DMS153 treated with DMSO at 0.1 percent for 48 hours (cell line): ENCODE measurements at regions not wholly inside any gene's neighbourhood (a gene's known extent, or its start where the extent isn't known, plus 50 kb on each side); places are given as distances from the start of the nearest gene placed in this dataset.

ENCODE experiments used
- DNase-seq: peaks from one replicate; lab custom pipeline; 2025; ENCODE audit not compliant: unreplicated experiment; lab: John Stamatoyannopoulos, UW

DNA sequence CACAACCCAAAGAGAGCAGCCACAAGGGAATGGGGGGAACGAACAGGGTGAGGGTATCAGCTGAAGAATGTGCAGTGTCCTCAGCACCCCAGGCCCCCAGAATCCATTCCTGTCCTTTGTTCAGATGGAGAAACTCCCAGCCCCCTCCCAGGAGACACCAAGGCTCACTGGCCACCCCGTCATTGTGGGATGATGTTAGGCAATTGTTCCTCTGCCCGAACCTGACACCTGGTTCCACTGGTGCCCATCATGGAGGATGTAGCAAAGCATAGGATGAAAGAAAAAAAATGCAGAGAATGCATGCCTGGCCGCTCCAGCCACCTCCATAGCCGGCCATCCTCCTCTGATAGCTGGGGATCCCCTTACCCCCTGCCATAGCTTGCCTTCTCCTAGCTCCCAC is 197.3 kb upstream of the TWIST2 start:
- no peak for DNase-seq

DNA sequence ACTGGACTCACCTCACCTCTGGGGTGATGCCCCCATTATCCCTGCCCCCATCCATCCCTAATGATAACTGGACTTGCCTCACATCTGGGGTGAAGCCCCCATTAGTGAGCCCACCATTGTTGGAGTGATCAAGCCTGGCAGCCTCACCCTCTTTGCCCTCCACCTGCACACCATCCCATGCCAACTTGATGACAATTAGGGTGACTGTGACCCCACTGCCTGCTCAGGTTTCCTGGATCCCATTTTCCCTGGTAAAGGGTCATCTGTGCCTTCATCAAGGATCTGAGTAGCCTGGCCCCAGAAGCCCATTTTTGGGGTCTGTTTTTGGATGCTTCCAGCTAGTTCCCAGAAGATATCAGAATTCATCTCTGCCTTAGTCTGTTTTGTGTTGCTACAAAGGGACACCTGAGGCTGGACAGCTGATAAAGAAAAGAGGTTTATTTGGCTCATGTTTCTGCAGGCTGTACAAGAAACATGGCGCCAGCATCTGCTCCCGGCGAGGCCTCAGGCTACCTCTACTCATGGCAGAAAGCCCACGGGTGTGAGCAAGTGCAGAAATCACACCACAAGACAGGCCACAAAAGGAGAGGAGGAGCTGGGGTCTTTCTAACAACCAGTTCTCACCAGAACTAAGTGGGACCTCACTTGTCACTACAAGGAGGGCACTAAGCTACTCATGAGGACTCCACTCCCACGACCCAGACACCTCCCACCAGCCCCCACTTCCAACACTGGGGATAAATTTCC is 196.4 kb upstream of the TWIST2 start:
- DNase-seq: no peak

DNA sequence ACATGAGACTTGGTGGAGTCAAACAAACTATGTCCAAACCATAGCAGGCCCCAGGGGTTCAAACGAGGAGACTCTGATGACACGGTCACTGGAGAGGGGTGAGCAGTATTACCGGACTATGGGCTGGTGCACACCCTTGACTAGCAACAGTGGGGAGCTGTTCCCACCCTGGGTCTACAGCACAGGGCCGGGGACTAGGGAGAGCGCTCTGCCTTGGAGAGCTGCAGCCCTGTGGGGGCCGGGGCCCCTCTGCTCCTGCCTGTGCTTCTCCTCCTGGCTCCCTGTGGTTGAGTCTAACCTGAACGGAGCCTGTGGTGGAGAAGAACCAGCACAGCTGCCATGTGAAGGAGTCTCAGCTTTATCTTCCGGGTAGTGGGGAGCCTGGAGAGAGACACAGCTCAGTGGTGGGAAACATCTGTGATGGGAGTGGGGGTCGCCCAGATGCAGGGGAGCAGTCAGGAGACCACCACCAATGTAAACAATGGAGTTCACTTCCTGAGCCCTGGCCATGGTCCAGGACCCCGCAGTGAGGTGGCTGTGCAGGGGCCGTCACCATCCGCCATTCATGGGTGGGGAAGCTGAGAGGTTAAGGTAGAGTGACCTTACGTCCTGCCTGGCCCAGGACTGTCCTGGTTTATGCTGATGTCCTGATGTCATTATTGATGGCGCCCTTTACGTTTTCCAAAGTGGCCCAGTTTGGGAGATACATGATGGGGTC is 195.7 kb upstream of the TWIST2 start:
- DNase-seq: no peak

DNA sequence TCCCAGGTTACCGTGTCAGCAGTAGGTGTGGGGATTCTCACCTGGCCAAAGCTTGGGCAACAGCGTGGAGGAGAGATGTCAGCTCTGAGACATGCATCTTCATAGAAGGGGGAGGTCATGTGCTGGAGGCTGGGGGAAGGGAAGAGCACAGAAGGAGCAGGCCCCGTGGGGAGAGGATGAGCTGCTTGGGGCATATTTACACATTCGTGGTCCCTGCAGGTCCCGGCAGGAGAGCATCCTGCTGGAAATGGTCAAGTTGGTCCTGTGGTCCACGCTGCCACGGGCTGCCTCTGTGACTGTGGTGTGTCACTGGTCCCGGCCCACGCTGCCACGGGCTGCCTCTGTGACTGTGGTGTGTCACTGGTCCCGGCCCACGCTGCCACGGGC is 195.1 kb upstream of the TWIST2 start:
- no peak for DNase-seq

DNA sequence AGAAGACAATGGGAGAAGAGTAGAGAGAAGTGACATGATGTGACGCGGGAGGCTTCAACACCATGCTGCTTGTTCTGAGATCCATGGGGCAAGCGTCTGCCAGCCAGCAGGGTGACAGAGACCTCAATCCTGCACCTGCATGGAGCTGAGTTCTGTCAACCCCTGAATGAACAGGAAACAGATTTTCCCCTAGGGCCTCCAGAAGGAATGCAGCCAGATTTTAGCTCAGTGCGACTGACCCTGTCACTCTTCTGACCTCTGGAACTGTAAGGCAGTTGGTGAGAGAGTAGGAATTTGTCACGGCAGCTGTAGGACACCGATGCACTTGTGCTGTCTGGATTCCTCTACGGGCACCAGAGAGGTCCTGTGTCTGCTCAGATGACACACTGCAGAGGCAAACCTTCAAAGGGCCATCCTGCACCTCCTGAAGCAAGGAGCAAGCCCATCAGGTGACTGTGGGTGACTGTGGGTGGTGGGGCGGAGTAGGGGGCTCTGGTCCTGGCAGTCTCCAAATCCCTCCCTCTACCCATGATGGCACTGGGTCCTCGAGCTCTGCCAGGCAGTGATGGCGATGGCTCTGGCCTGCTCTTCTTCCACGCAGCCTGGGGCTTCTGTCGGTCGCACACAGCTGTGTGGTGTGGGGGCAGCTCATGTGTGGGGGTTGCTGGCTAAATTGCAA is 194.3 kb upstream of the TWIST2 start:
- no peak for DNase-seq

DNA sequence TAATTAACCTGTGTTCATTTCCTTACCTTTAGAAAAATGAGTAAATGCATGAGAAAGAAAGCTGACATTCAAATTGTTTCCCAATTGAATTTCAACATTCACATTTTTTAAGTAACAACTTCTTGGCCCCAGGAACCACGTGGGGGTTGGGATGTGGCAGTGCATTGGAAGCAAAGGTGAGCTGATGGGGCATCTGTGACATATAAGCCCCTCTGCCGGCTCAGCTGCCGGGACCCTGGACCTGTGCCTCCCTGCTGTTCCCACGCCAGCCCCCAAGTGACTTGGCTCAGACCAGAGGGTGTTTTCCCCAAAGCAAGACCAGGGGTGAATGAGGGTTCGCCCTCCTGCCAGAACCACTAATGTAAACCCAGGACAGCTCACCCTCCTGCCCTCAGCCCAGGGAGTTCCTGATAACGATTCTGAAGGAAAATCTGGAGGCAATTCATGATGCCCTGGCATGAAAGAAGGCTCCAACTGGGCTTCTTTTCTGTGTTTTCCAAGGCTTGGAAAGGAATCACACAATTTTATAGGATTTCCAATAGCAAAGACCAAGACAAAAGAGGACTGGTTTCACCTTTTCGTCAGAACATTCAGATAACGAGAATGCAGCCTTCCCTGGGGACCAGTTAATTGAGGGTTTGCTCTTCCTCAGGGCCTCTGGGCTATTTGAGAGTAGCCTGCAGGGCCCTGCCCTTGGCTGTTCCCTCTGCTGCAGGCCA is 193.2 kb upstream of the TWIST2 start:
- no peak for DNase-seq

DNA sequence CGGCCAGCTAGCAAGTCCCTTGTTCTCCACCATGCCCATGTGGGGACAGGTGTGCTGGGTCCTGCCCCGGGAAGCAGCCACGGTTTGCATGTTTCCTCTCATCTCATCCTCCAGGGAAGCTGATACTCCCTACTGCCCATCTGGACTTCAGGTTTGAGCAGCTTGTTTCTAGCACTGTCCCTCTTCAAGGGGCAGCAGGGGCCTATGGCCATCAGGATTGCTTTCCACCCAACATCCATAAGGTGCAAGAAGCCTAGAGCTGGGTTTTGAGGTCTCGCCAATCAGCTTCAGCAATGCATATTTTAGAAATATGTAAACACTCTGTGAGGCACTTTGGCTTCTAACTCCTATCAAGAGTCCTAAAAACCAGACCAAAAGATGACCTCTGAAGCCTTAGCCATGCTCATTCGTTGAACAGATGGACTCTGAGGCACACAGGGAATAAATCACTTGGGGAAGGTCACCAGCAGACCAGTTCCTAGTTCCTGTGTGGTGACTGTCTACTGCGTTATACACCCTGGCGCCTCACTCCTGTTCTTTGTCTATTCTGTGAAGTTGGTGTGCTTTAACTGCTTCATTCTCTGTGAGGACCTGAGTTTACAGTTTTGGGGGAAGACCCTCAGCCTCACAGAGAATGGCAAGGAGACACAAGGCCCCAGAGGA is 192.6 kb upstream of the TWIST2 start:
- no peak for DNase-seq

DNA sequence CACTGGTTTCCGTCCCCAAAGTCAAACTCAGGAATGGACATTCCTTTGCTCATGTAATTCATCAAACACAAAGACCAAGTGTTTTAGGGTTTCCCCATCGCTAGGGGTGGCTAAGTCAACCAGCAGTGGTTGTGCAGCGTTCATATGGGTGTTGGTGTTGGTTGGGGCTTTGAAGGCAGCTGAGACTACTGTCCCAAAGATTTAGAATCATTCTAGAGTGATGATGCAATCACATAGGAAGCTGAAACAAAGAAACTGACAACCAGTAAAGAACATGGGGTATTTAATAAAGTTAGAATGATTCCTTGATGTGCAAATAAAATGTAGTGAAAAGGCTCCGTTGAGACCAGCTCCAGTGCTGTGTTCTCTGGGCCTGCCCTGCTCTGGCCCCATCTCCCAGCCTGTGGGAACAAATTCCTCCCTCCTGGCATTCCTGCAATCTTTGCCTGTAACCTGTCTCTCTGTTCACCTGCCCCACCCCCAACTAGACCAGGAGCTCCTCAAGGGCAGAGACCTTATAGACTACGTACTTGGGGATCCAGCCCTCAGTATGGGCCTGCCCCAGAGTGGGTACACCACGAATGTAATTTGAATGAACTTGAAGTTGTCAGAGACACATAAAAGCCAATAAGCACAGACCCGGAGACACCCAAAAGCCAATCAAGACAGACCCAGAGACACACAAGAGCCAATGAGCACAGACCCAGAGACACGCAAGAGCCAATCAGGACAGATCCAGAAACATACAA is 191.7 kb upstream of the TWIST2 start:
- no peak for DNase-seq

DNA sequence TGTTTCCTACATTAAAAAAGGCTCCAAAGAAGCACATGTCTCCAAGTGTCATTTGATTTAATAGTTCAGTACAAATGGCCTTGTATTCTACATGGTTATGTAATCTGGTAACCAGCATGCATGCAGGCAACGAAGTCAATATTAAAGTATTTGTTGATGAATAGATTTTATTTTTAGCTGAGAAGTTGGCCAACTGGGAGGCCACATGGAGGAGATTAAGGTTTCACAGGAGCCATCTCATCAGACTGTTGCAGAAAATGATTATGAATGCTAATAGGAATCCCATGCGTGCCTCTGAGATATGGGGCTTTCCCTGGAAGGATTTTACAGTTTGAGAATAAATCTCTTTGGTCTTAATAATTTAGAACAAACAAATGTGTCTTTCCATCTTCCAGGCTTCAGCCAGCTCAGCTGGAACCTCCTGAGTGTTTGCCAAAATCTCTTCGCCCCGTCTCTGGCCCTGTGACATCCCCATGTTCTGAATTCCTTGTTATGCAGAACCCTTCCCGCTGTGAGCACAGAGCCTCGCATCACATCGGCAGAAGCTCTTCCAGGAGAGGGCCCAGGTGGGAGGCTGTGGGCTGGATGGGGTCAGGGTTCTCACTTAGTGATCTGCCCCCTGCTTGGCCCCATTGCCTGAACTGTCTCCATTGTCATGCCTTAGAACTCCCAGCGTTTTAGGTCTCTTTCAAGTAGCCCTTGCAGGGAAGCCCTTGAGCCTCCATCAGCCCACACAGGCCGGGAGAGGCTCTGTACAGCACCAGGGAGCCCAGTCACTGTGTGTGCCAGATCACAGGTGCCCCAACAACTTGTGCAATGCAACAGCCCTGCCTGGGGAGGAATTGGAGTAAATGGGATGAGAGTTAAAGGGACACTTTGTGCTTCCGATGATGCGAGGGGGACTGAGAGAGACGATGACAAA is 190.5 kb upstream of the TWIST2 start:
- DNase-seq: no peak

DNA sequence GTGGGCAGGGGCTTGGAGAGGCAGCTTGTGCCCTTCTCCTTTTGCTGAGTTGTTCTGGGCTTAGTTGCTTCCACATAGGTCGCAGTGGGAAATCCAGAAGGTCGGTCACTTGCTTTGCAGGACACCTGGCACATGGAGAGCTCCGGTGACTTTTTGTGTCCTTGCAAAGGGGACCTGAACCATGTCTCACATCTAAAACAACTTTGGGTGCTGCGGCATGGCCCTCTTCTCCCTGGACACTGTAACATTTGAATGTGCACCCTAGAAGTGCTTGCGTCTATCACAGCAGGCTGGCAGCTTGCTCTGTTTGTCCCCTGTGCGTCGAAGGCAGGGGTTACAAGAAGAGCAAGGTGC is 189.9 kb upstream of the TWIST2 start:
- no peak for DNase-seq

DNA sequence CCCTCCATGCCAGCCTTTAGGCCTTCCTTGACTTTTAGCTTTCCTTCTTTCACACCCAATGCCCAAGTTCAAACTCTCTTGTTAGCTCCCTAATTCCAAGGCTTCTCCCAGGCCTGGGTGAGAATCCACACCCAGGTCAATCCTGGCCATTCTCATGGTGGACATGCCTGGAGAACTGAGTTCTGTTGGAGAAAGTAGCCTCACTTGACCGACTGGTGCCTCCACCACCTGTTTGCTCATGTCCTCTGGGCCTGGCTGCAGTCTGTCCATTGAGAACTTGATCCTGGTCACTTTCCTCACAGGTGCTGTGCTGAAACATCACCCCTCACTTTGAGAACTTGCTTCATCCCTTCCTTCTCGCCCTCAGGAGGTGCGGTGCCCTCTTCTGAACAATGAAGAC is 189.1 kb upstream of the TWIST2 start:
- no peak for DNase-seq

DNA sequence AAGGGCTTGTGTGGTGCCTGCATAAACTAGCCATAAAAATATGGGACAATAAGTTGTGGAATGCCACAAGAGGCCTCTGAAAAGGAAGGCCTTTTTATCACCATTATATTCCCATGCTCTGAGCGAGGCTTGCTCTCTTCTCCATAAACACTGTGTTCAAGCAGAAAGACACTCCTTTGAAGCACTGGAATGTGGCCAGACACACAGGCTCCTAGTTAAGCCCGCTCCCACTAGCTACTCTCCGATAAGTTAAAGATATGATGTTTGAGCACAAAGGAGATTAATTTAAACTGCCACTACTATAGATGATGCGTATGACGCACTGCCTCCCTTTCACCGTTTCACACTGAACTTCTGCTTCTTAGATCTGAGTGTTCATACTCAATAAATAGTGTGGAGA is 188.7 kb upstream of the TWIST2 start:
- DNase-seq: no peak

DNA sequence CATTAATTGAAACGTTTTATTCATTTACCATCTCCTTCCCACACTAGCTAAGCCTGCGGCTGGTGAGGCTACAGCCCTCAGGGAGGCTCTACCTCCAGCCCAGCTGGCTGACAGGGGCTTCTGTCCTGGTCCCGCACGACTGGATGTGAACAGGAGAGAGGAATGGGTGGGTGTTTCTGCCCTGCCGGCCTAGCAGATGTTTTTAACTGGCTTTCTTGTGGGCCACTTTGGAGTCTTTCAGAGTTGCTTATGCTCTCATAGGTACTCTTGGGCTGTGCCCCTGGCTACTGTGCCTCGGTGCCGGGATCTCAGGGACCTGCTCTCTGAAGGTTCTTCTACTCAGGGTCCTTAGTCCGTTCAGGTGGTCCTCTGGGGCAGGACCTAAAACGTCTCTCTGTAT is 184.3 kb upstream of the TWIST2 start:
- no peak for DNase-seq

DNA sequence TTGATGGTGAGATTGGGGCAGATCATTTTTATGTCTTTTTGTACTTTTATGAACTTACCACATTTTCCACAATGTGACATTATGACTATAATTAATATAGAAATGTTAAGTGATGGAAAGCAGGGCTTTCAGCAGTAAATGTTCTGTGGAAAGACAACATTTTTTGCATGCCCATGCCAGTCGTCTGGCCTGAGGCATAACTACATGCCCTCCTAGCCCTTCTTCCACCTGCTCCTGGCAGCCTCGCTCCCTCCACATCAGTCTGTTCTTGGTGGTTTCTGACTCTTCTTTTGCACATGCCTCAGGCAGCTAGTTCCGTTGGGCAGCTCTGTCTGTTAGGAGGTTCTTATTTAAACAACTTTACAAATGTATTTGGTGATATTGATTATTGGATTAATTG is 182.0 kb upstream of the TWIST2 start:
- no peak for DNase-seq

DNA sequence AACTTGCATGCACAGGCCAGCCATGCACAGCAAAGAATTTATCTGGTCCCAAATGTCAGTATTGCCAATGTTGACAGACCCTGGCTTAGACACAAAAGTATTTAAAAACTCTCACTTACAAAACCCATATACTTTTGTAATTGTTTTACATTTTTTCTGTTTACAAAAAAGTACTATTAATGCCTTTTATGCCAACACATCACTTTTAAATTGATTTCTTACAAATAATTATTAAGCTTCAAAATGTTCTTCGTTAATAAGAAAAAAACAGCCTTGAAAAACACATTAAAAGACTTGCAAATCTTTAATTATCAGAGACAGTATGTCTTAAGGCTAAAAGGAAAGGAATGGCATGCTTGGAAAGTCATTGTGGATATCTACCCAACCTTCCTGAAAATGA is 181.3 kb upstream of the TWIST2 start:
- no peak for DNase-seq

DNA sequence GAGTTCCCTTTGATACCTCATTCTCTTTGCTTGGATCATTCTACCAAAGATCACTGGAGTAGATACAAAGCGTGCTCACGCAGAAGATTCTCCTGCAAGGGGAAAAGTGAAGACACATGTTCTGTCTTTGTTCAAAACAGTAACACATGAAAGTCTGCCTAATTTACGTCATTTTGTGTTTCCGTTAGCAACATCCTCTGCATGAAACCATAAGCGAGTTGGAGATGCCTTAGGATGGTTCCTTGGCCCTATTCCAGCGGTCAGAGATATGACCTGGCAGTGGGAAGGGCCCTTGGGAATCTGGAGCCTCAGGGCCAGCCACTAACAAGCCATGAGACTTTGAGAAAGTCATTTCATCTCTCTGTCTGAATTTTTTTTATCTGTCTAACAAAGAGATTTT is 180.9 kb upstream of the TWIST2 start:
- DNase-seq: no peak

DNA sequence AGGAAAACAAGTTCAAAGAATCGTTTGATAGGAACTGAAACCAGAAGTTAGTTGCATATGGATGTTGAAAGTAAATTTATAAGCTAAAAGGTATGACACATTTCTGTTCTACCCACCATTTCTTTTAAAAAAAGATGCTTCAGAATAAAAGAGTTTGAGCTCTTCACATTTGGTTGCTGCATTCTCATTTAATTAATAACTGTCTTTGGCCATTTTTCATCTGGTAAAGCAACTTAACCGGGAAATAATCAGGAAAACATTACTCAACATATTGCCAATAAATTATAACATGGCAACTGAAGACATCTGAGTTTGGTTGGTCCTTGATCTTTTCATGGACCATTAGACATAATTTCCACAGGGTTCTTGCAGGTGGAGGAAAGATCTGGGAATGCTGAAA is 180.2 kb upstream of the TWIST2 start:
- DNase-seq: no peak

DNA sequence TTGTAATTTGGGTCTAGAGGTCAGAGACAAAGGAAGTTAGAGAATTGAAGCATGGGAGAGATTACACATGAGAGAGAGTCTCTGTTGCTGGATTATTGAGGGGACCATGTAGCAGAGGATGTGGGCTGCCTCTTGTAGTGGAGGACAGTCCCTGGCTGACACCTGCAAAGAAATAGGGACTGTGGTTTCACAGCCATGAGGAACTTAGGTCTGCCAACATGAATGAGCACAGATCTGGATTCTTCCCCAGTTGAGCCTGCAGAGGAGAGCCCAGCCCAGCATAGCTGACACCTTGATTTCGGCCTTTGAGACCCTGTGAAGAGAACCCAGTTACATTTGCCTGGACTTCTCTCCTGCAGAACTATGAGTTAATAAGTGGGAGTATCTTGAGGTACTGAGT is 179.5 kb upstream of the TWIST2 start:
- no peak for DNase-seq

DNA sequence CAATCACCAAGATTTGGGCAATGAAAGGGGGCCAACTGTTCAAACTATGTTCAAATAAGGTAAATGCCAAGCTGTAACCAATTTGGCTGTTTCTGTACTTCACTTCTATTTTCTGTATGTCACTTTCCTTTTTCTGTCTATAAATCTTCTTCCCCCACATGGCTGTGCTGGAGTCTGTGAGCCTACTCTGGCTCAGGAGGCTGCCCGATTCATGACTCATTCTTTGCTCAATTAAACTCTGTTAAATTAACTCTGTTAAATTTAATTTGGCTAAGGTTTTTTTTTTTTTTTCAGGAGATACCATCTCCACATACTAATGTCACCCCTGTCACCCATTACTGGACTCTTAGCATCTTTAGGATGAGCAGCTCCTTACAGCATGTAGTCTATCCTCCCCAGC is 178.8 kb upstream of the TWIST2 start:
- no peak for DNase-seq
